ENCODE measurements at regions not wholly inside any gene's neighbourhood (a gene's known extent, or its start where the extent isn't known, plus 50 kb on each side); places are given as distances from the start of the nearest gene placed in this dataset.

DNA sequence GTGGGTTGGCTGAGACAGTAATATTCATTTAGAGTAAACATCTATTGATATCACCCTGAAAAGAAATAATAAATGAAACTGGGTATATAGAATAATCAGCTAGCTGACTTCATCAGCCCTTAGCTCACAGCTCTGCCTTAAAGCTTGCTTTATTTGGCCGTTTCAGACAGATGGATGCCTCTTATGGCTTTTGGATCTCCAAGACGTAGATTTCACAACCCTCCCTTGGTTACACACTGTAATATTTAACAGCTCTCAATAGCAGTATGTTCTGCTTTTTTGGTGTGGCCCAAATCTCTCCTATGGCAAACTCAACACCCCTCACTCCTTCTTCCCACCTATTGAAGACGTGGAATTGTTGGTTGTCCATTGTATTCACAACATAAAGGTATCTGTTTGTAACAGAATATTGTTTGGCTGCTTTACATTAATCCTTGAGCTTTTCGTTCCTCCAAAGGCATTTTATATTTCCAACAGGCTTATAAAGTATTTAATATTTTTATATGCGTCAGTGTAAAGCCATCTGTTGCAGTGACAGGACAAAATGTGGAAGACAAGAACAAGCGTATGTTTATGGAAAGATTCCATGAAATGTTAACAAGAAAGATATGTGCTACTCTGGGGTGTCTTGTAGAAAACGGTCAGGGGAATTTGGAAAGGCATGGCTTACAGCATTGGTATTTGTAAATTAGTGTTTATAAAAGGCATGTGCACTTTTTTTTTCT is 837.0 kb upstream of the RBFOX1 start:
- no peak for TF ChIP-seq EZH2phosphoT487 (IDR thresholded peaks at IDR 0.05; ENCODE audit: borderline replicate concordance, low read depth, low read length)
- TF ChIP-seq, protein P1, sequence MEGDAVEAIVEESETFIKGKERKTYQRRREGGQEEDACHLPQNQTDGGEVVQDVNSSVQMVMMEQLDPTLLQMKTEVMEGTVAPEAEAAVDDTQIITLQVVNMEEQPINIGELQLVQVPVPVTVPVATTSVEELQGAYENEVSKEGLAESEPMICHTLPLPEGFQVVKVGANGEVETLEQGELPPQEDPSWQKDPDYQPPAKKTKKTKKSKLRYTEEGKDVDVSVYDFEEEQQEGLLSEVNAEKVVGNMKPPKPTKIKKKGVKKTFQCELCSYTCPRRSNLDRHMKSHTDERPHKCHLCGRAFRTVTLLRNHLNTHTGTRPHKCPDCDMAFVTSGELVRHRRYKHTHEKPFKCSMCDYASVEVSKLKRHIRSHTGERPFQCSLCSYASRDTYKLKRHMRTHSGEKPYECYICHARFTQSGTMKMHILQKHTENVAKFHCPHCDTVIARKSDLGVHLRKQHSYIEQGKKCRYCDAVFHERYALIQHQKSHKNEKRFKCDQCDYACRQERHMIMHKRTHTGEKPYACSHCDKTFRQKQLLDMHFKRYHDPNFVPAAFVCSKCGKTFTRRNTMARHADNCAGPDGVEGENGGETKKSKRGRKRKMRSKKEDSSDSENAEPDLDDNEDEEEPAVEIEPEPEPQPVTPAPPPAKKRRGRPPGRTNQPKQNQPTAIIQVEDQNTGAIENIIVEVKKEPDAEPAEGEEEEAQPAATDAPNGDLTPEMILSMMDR (conservative IDR thresholded peaks at IDR 0.05; ENCODE audit: low read length): no peak
